Adrenal gland (tissue), 5 donors: ENCODE measurements at regions not wholly inside any gene's neighbourhood (a gene's known extent, or its start where the extent isn't known, plus 50 kb on each side); places are given as distances from the start of the nearest gene placed in this dataset.

ENCODE experiments used
- CTCF ChIP-seq, 6 experiments: fragments of 450-650 bp in 4 of 6; fragments of 200-600 bp in 2 of 6; sonication (generic) in 1 of 6; IDR thresholded peaks; 1 replicate in 5 of 6; 2 replicates in 1 of 6; pipeline versions ENCODE4 v1.5.1 to v1.8.0; 2016 to 2021; ENCODE audit warnings: antibody characterized with exemption in 6 of 6, mild to moderate bottlenecking in 2 of 6, moderate library complexity in 1 of 6
- POLR2A ChIP-seq, 2 donors: fragments of 450-650 bp; IDR thresholded peaks; one replicate each; pipeline ENCODE4 v1.6.1; 2017; ENCODE audit warnings: antibody characterized with exemption in 2 of 2, mild to moderate bottlenecking in 2 of 2, moderate library complexity in 1 of 2
- donor health status: DM: no; HTN: no; CAD: no.

GRCh38 chr9:78893774-78894401 lies 597.0 kb downstream of the PSAT1 start:
- TF ChIP-seq CTCF (IDR thresholded peaks at IDR 0.05) (no peak), POLR2A (IDR thresholded peaks at IDR 0.05) (no peak)
